MCF 10A (cell line): ENCODE measurements at regions not wholly inside any gene's neighbourhood (a gene's known extent, or its start where the extent isn't known, plus 50 kb on each side); places are given as distances from the start of the nearest gene placed in this dataset.

ENCODE experiments used
- BruUV-seq: library from RNA; stranded (reverse); fragments of 400-500 nt; replicated peaks from 2 replicates; lab custom pipeline; 2021; lab: Mats Ljungman, UMichigan
- CTCF ChIA-PET: fragments of 300-600 bp; sonication (Branson Sonifier 250); formaldehyde crosslinking; extraction: SDS; loops from one replicate; lab custom pipeline; 2021; ENCODE audit warnings: antibody characterized with exemption, inconsistent platforms; lab: Yijun Ruan, JAX
- POLR2A ChIA-PET: fragments of 300-600, 350-650 bp; sonication (Branson Sonifier 250); formaldehyde crosslinking; extraction: SDS; loops from one replicate; lab custom pipeline; 2020; ENCODE audit warnings: antibody characterized with exemption, inconsistent platforms; lab: Yijun Ruan, JAX
- DNase-seq: peaks from one replicate; pipeline ENCODE4 v3.0.0-alpha.2; 2018; ENCODE audit not compliant: unreplicated experiment
- H3K27ac Mint-ChIP-seq: one replicate; pipeline ENCODE4 v1.8.0; 2022; ENCODE audit warnings: mild to moderate bottlenecking, low read depth, mixed read lengths; ENCODE audit not compliant: unreplicated experiment
- H3K27me3 Mint-ChIP-seq: one replicate; pipeline ENCODE4 v1.8.0; 2022; ENCODE audit warnings: mixed read lengths; ENCODE audit not compliant: insufficient read depth, unreplicated experiment
- H3K36me3 Mint-ChIP-seq: one replicate; pipeline ENCODE4 v1.8.0; 2022; ENCODE audit warnings: mild to moderate bottlenecking, moderate library complexity, mixed read lengths; ENCODE audit not compliant: insufficient read depth, unreplicated experiment
- H3K4me1 Mint-ChIP-seq: one replicate; pipeline ENCODE4 v1.8.0; 2022; ENCODE audit warnings: mixed read lengths; ENCODE audit not compliant: insufficient read depth, unreplicated experiment
- H3K4me3 Mint-ChIP-seq: one replicate; pipeline ENCODE4 v1.8.0; 2022; ENCODE audit warnings: mild to moderate bottlenecking, moderate library complexity, mixed read lengths; ENCODE audit not compliant: unreplicated experiment
- H3K9me3 Mint-ChIP-seq: one replicate; pipeline ENCODE4 v1.8.0; 2022; ENCODE audit warnings: mixed read lengths; ENCODE audit not compliant: unreplicated experiment
- intact Hi-C: fragments of 100-400 bp; cut with micrococcal nuclease; formaldehyde crosslinking; loops from 2 replicates; pipeline ENCODE4 v1.14.1; 2022
- TF ChIP-seq, protein P1 (sequence below): fragments of 200-600 bp; IDR thresholded peaks from one replicate; pipeline ENCODE4 v1.8.0; 2022; ENCODE audit warnings: antibody characterized with exemption, mild to moderate bottlenecking; ENCODE audit not compliant: unreplicated experiment

DNA sequence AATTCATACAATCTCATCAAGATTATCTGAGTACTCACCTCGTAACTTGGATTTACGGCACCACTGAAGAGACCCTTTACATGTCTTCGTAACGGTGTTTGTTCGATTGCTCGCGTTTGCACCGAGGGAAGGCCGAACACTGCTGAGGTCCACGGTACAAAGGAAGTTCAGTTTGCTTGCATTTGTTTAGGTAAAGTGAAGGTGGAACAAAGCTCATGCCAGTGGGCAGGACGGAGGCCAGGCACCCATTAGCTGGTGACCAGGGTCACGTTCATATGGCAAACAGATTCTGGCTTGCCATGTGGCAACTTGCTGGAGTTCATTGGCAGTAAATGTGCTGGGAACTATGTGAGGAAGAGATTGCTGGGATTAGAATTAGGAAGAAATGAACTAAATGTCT is 164.8 kb downstream of the MACROH2A1 start:
- H3K4me3 Mint-ChIP-seq = no peak overlapping the region
- no peaks in the 10 kb centered on the region for H3K9me3 Mint-ChIP-seq
- peaks cover 26% of the 10 kb centered on the region for H3K4me1 Mint-ChIP-seq
- TF ChIP-seq, protein P1, sequence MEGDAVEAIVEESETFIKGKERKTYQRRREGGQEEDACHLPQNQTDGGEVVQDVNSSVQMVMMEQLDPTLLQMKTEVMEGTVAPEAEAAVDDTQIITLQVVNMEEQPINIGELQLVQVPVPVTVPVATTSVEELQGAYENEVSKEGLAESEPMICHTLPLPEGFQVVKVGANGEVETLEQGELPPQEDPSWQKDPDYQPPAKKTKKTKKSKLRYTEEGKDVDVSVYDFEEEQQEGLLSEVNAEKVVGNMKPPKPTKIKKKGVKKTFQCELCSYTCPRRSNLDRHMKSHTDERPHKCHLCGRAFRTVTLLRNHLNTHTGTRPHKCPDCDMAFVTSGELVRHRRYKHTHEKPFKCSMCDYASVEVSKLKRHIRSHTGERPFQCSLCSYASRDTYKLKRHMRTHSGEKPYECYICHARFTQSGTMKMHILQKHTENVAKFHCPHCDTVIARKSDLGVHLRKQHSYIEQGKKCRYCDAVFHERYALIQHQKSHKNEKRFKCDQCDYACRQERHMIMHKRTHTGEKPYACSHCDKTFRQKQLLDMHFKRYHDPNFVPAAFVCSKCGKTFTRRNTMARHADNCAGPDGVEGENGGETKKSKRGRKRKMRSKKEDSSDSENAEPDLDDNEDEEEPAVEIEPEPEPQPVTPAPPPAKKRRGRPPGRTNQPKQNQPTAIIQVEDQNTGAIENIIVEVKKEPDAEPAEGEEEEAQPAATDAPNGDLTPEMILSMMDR = no peak
- no peaks in the 10 kb centered on the region for H3K27me3 Mint-ChIP-seq
- intact Hi-C loops = no loop called here
- POLR2A ChIA-PET = interaction anchor here (3.2 kb wide), 1 partner anchor 12 kb away, joined by 13 read pairs; no protein-coding TSS in a partner anchor
- H3K27ac Mint-ChIP-seq = no peak overlapping the region
- no TSS peak for BruUV-seq
- no peak for DNase-seq
- CTCF ChIA-PET = interaction anchor here (0.6 to 1.1 kb wide), 3 partner anchors 97 to 227 kb away, joined by 3 read pairs; no protein-coding TSS in a partner anchor
- H3K36me3 Mint-ChIP-seq = no peaks in the 10 kb centered on the region

DNA sequence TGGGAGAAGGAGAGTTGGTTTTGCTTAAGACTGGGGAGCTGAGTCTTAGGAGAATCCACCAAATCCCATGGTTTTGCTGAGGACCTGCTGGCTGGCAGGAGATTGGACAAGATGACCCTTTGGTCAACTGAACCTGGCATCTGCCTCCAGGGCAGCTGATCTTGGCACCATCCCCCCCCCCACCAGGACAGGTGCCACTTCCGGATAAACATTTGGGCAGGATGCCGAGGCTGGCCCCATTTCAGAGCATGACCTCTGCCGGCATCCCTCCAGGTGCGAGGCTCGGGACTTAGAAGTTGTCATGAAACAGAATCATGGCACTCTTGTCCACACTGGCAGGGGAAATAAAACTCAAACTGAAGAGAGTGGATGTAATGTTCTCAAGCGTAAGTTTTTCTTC is 165.6 kb downstream of the MACROH2A1 start:
- ChIA-PET POLR2A (interaction anchor here (0.7 to 4.3 kb wide), 3 partner anchors 10 to 179 kb away, joined by 4 to 23 read pairs (median 5); no protein-coding TSS in a partner anchor), CTCF (interaction anchor here (0.7 to 1.4 kb wide), 7 partner anchors 12 to 100 kb away, joined by 3 to 6 read pairs (median 3); no protein-coding TSS in a partner anchor)
- intact Hi-C loops = no loop called here
- Mint-ChIP-seq H3K27me3 (no peaks in the 10 kb centered on the region), H3K36me3 (no peaks in the 10 kb centered on the region), H3K4me3 (no peak overlapping the region), H3K4me1 (peaks cover 26% of the 10 kb centered on the region), H3K27ac (no peak overlapping the region), H3K9me3 (no peaks in the 10 kb centered on the region)
- BruUV-seq = no TSS peak
- TF ChIP-seq, protein P1 = no peak
- no peak for DNase-seq

DNA sequence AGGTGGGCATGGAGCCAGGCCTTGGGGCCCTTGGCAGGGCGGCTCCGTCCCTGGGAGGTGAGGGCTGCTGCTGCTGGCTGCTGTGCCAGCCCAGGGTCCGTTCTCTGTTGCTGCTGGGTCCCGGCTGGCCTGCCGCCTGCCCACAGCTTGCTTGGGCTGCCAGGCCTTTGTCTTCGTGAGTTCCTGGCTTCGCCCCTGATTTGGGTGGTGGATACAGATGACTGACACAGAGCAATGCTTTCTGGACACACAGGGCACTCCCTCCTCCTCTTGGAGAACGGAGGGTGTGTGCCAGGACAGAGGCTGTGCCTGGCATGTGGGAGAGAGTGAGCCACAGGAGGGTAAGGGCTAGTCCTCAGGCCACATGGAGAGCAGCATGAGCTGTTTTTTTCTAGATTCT is 166.1 kb downstream of the MACROH2A1 start:
- Mint-ChIP-seq H3K9me3 (no peaks in the 10 kb centered on the region), H3K27ac (no peak overlapping the region), H3K4me1 (peaks cover 26% of the 10 kb centered on the region), H3K4me3 (no peak overlapping the region), H3K27me3 (no peaks in the 10 kb centered on the region), H3K36me3 (no peaks in the 10 kb centered on the region)
- no TSS peak for BruUV-seq
- peak; percentile 90 for DNase-seq
- TF ChIP-seq, protein P1 = no peak
- intact Hi-C loops = no loop called here
- CTCF ChIA-PET = interaction anchor here (0.7 to 1.4 kb wide), 7 partner anchors 13 to 163 kb away, joined by 3 to 6 read pairs (median 3); no protein-coding TSS in a partner anchor
- POLR2A ChIA-PET = interaction anchor here (0.7 to 4.3 kb wide), 3 partner anchors 10 to 180 kb away, joined by 4 to 23 read pairs (median 5); no protein-coding TSS in a partner anchor

DNA sequence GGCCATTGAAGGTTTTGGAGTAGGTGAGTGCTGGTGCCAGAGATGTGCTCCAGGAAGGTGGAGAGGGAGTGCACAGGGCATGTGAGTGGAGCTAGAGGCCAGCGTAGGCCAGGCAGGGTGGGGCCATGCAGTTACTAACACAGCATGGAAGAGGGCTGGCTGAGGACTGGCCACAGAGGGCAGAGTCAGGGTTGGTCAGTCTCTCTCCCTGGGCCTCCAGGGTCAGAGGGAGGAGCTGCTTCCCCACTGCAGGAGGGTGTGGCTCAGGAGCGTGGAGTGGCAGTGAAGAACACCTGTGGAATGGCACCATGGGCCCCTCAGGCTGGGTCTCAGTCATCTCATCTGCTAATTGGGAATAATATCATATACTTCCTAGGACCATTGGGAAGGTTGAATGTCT is 167.7 kb downstream of the MACROH2A1 start:
- H3K36me3 Mint-ChIP-seq = no peaks in the 10 kb centered on the region
- POLR2A ChIA-PET = interaction anchor here (4.3 kb wide), 1 partner anchor 15 kb away, joined by 23 read pairs; no protein-coding TSS in a partner anchor

More for the DNA sequence above, 167.7 kb downstream of the MACROH2A1 start:
- TF ChIP-seq, protein P1 = no peak
- CTCF ChIA-PET = interaction anchor here (0.6 to 1.1 kb wide), 3 partner anchors 12 to 226 kb away, joined by 3 to 4 read pairs (median 3); no protein-coding TSS in a partner anchor
- Mint-ChIP-seq H3K9me3 (no peaks in the 10 kb centered on the region), H3K4me3 (no peak overlapping the region), H3K4me1 (peaks cover 26% of the 10 kb centered on the region), H3K27me3 (no peaks in the 10 kb centered on the region), H3K27ac (no peak overlapping the region)
- intact Hi-C loops = no loop called here
- DNase-seq = no peak
- no TSS peak for BruUV-seq
